ENCODE measurements at regions not wholly inside any gene's neighbourhood (a gene's known extent, or its start where the extent isn't known, plus 50 kb on each side); places are given as distances from the start of the nearest gene placed in this dataset.

DNA sequence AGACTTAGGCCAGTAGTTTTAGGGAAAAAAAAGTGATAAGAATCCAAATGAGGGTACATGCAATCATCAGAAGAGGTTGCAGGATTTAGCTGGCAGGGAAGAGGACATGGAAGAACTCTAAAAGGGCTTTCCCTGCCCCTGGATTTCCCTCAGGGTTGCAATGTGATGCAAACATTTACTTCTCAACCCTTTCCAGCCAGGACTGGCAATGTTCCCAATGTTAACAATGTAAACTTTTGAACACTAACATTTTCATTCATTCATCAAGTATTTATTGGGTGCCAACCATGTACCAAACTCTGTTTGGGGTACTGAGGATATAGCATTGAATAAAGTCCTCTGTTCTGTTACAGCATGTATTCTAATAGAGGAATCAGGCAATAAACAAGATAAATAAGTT, 349.4 kb upstream of the LRRC3B start:
- Histone ChIP-seq H3K4me3 (no peak overlapping the region), H3K9ac (no peak overlapping the region), H3K27ac (no peak overlapping the region), H4K20me1 (ENCODE audit: low read depth) (no peaks in the 10 kb centered on the region), H3F3A (ENCODE audit: low read depth) (no peaks in the 10 kb centered on the region), H3K36me3 (no peaks in the 10 kb centered on the region), H3K4me2 (no peak overlapping the region), H3K79me2 (ENCODE audit: low read depth) (no peaks in the 10 kb centered on the region), H3K9me3 (ENCODE audit: low read depth) (no peaks in the 10 kb centered on the region), H3K4me1 (no peaks in the 10 kb centered on the region), H3K27me3 (no peaks in the 10 kb centered on the region), H2AFZ (replicated peaks) (no peak overlapping the region)
- no peaks in the 10 kb centered on the region for H3K9me3 Mint-ChIP-seq
- H3K4me1 Mint-ChIP-seq = no peaks in the 10 kb centered on the region
- DNase-seq (ENCODE audit: low spot score) = no peak
- H3K27me3 Mint-ChIP-seq (ENCODE audit: insufficient read depth, low read depth) = no peaks in the 10 kb centered on the region
- H3K4me3 Mint-ChIP-seq = no peak overlapping the region
- H3K36me3 Mint-ChIP-seq = no peaks in the 10 kb centered on the region
- H3K27ac Mint-ChIP-seq = no peak overlapping the region
- TF ChIP-seq EZH2 (IDR thresholded peaks at IDR 0.05) (no peak), EZH2phosphoT487 (IDR thresholded peaks at IDR 0.05) (no peak)
- TF ChIP-seq, protein P1, sequence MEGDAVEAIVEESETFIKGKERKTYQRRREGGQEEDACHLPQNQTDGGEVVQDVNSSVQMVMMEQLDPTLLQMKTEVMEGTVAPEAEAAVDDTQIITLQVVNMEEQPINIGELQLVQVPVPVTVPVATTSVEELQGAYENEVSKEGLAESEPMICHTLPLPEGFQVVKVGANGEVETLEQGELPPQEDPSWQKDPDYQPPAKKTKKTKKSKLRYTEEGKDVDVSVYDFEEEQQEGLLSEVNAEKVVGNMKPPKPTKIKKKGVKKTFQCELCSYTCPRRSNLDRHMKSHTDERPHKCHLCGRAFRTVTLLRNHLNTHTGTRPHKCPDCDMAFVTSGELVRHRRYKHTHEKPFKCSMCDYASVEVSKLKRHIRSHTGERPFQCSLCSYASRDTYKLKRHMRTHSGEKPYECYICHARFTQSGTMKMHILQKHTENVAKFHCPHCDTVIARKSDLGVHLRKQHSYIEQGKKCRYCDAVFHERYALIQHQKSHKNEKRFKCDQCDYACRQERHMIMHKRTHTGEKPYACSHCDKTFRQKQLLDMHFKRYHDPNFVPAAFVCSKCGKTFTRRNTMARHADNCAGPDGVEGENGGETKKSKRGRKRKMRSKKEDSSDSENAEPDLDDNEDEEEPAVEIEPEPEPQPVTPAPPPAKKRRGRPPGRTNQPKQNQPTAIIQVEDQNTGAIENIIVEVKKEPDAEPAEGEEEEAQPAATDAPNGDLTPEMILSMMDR (IDR thresholded peaks at IDR 0.05) = no peak

DNA sequence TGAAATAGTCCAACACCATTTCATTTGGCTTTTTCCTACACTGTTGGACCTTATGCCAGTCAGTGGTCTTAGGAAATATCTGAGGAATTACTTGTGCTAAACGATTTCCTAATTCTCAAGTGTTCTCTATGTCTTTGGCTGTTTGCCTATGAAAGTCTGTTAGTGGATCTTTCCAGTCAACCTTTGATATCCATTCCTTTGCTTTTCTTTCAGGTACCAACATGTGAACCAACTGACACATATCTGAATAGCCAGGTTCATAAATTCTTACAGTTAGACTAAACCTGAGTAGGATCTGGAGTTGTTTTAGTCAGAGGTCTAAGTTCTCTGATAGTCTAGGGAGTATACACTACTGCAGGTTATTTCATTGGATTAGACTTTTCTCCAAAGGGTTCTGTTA, 343.5 kb upstream of the LRRC3B start:
- no peak overlapping the region for H2AFZ ChIP-seq (replicated peaks)
- Mint-ChIP-seq H3K27ac (no peak overlapping the region), H3K27me3 (ENCODE audit: insufficient read depth, low read depth) (peaks cover 2% of the 10 kb centered on the region), H3K4me3 (no peak overlapping the region), H3K9me3 (peaks cover 14% of the 10 kb centered on the region), H3K4me1 (no peaks in the 10 kb centered on the region), H3K36me3 (no peaks in the 10 kb centered on the region)
- no peaks in the 10 kb centered on the region for H3K9me3 ChIP-seq (ENCODE audit: low read depth)
- DNase-seq (ENCODE audit: low spot score) = no peak
- no peaks in the 10 kb centered on the region for H4K20me1 ChIP-seq (ENCODE audit: low read depth)
- no peaks in the 10 kb centered on the region for H3K4me1 ChIP-seq
- no peak overlapping the region for H3K9ac ChIP-seq
- no peak overlapping the region for H3K4me2 ChIP-seq
- no peak overlapping the region for H3K27ac ChIP-seq
- no peak overlapping the region for H3K4me3 ChIP-seq
- H3K79me2 ChIP-seq (ENCODE audit: low read depth) = no peaks in the 10 kb centered on the region
- H3F3A ChIP-seq (ENCODE audit: low read depth) = no peaks in the 10 kb centered on the region
- H3K27me3 ChIP-seq = no peaks in the 10 kb centered on the region
- H3K36me3 ChIP-seq = no peaks in the 10 kb centered on the region
- TF ChIP-seq EZH2phosphoT487 (IDR thresholded peaks at IDR 0.05) (no peak), EZH2 (IDR thresholded peaks at IDR 0.05) (no peak)
- TF ChIP-seq, protein P1 (IDR thresholded peaks at IDR 0.05) = no peak

DNA sequence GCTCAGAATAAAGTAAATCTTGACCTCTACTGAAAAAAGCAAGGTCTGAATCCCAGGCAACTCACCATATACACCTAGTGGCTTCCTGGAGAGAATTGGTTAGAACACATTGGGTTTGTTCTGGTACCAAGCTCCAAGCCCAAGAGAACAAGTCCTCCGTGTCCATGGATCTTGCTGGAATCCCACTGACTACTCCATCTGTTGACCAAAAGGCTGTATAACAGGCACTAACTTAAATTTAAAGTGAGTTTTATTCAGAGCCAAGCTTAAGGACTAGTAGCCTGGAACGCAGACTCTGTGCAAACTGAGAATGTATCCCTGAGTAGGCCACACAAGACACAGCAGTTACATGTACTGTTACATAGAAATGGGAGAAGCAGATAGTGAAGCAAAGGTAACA, 342.1 kb upstream of the LRRC3B start:
- Mint-ChIP-seq H3K27ac (no peak overlapping the region), H3K9me3 (peaks cover 25% of the 10 kb centered on the region), H3K4me3 (no peak overlapping the region), H3K4me1 (no peaks in the 10 kb centered on the region), H3K36me3 (no peaks in the 10 kb centered on the region), H3K27me3 (ENCODE audit: insufficient read depth, low read depth) (peaks cover 5% of the 10 kb centered on the region)
- no peak overlapping the region for H3K9ac ChIP-seq
- no peaks in the 10 kb centered on the region for H3K27me3 ChIP-seq
- H3K4me3 ChIP-seq = no peak overlapping the region
- no peak overlapping the region for H3K4me2 ChIP-seq
- no peaks in the 10 kb centered on the region for H4K20me1 ChIP-seq (ENCODE audit: low read depth)
- TF ChIP-seq EZH2phosphoT487 (IDR thresholded peaks at IDR 0.05) = no peak
- TF ChIP-seq, protein P1 (IDR thresholded peaks at IDR 0.05) = peak; percentile 38
- H2AFZ ChIP-seq (replicated peaks) = no peak overlapping the region
- H3K36me3 ChIP-seq = no peaks in the 10 kb centered on the region
- H3K27ac ChIP-seq = no peak overlapping the region
- H3K79me2 ChIP-seq (ENCODE audit: low read depth) = no peaks in the 10 kb centered on the region
- no peaks in the 10 kb centered on the region for H3K4me1 ChIP-seq
- no peak for DNase-seq (ENCODE audit: low spot score)
- no peaks in the 10 kb centered on the region for H3K9me3 ChIP-seq (ENCODE audit: low read depth)
- H3F3A ChIP-seq (ENCODE audit: low read depth) = no peaks in the 10 kb centered on the region
